ENCODE measurements at regions not wholly inside any gene's neighbourhood (a gene's known extent, or its start where the extent isn't known, plus 50 kb on each side); places are given as distances from the start of the nearest gene placed in this dataset.
A peak's percentile ranks its signal among the peaks of the same experiment; 100 is the strongest.
"Not testable (repeated sequence)": the region's sequence is repeated elsewhere in the genome, so short reads cannot be mapped to it uniquely, and the experiment has no call there.

GRCh38 chr3:106413683-106414082 is 544.9 kb upstream of the CBLB start:
- no peak for DNase-seq

DNA sequence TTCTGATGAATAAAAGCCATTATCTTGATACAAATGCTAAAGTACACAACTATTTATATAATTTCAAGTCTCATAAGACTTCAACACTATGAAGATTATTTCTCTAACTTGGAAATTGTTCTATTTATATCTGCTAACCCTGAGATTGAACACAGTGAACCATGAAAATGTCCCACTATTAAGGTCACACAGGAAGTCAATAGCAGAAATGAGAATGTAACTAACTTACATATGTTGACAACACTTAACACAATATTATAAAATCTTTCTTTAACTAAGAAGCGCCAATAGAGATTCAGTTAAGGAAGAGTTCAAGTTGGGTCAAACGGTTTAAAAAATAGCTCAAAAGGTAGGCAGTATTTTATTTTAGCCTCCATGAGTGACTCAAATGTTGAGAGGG is 551.8 kb upstream of the CBLB start:
- DNase-seq: no peak

GRCh38 chr3:106421426-106421825 is 552.6 kb upstream of the CBLB start:
- DNase-seq: no peak

- no peak for DNase-seq
These were observed 553.1 kb upstream of the CBLB start for GRCh38 chr3:106421909-106422308.

DNA sequence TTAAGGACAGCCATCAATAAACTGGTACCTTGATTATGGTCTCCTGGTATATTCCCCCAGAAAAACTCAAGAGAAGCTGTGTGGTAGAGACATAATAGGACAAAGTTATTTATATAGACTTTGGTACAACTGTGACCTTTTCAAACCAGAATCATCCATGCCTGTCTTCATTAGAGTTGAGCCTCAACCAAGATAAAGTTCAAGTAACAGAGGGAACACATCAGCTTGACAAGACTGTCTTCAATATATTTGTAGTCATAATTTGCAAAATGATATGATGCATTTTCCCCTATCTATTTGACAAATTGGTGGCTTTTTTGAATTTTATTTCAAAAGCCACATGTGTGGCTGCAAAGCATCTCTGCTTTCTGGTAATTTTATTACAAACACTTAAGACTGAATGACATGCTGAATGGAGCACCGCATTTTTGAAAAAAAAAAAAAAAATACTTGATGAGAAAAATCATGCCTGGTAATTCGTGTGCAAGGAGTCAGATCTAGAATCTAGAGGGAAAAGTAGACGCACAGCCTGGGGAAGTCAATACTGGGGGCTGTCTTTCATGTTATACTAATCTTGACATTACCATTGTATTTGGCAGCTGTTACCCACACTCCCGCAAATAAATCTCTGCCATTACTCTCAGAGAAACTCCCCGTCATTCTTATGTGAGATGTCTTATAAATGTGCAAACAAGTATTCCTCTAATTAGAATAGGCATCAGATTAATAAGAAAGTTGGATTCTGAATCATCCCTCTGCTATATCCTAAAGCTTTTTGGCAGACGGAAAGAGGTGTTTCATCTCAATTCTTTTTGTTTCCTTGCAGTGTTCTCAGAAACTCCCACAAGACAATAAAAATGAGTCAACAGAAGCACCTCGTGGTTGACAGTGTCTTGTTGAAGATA is 554.8 kb upstream of the CBLB start:
- DNase-seq: no peak

DNA sequence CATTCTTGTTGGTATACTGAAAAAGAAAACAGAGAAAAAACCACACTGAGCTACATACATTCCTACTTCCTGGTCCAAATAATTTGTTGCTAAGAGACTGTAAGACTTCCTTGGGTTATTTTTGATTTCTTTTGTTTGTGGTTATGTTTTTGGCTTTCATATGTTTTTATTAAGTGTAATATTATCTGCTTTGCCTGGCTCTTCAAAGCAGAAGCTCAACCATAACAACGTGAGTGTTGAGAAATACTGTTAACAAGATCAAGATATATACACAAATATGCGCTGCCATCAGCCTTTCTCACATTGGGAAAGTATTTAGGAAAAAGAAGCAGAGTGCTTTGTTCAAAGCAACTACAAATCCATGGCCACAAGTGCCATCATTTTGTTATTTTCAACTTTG is 556.2 kb upstream of the CBLB start:
- DNase-seq: no peak

DNA sequence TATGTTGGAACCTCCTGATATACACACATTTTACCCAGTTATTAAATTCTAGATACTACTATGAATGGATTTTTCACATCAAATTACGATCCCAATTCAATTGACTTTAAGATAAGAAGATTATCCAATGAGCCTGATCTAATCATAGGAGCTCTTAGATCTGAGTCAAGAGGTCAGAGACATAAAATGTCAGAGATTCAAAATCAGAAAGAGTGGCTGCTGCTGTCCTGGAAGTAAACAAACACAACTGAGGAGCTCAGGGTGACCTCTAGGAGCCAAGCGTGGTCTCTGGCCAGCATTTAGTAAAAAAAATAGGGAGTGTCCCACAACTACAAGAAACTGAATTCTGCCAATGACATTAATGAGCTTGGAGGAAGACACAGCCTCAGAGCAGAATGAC is 557.1 kb upstream of the CBLB start:
- no peak for DNase-seq

GRCh38 chr3:106428565-106428994 is 559.8 kb upstream of the CBLB start:
- no peak for DNase-seq

DNA sequence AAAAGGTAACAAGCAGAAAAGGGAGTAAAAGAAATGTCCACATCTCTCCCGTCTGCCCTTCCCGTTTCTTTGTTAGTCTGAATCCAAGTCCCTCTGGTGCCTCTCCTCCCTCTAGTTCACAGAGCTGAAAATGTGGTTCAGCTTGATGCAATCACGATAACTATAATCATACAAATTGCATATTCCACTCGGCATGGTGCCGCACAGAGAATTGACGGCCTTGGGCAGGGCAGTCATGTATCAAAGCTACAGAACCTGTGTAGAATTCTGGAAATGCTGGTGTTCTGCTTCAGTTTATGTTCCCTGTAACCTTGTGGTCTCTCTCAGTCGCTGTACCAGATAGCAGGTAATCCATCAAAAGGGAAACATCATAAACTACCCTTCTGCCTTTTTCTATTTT is 562.9 kb upstream of the CBLB start:
- no peak for DNase-seq

DNA sequence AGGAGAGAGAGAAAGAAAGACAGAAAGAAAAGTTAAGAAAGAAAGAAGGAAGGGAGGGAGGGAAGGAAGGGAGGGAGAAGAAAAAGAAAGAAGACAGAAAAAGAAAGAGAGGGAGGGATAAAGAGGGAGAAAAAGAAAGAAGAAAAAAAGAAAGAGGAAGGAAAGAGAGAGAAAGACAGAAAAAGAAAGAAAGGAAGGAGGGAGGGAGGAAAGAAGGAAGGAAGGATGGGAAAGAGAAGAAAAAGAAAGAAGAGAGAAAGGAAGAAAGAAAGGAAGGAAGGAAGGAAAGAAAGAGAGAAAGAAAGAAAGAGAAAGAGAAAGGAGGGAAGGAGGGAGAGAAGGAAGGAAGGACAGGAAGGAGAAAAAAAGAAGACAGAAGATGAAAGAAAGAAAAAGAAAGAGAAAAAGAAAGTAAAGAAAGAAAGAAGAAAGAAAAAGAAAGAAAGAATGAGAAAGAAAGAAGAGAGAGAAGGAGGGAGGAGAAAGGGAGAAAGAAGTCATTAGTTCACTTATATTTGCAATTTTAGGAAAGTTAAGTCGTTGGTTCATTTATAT is 567.2 kb upstream of the CBLB start:
- DNase-seq: no peak

- DNase-seq: no peak
These were observed 570.1 kb upstream of the CBLB start for GRCh38 chr3:106438887-106439286.

GRCh38 chr3:106440672-106441071 is 571.9 kb upstream of the CBLB start:
- DNase-seq: no peak

GRCh38 chr3:106446271-106446670 is 577.5 kb upstream of the CBLB start:
- DNase-seq: no peak

DNA sequence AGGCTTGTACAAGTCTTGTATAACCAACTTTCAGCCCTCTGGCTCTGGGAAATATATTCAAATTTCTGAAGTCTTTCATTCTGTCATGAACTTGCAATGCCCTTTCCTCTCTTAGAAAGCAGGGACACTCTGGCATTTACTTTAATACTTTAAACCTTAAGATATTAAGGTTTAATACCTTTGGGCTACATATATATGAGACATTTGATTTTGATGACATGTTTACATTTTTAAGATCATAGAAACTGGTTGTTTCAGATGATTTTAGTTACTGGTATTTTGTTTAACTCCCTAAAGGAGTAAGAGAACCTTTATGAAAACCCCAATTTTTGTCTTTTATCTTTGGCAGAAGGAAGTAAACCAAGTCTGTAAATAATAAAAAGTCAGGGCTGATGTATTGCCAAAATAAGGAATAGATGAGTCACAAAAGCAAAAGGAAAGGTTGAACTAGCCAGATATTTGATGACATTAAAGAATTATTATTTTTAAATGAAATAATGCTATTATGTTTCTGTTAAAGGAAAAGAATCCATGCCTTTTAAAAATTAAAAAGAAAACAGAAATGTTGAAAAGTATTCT is 579.0 kb upstream of the CBLB start:
- DNase-seq: no peak

DNA sequence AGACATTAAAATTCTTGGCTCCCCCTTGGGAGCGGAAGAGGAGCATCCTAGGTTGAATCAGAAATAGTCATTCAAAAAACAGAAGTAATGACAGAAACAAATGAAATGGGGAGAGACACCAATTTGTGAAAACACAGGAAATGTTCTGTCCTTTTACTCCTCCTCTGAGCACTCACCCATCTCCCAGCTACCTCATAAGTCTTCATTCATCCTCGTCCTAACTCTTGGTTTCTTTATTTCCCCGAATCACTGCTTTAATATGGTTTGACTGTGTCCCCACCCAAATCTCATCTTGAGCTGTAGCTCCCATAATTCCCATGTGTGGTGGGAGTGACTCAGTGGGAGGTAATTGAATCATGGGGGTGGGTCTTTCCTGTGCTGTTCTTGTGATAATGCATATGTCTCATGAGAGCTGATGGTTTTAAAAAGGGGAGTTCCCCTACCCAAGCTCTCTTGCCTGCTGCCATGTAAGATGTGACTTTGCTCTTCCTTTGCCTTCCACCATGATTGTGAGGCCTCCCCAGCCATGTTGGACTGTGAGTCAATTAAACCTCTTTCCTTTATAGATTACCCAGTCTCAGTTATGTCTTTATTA is 579.7 kb upstream of the CBLB start:
- DNase-seq: not testable (repeated sequence)

DNA sequence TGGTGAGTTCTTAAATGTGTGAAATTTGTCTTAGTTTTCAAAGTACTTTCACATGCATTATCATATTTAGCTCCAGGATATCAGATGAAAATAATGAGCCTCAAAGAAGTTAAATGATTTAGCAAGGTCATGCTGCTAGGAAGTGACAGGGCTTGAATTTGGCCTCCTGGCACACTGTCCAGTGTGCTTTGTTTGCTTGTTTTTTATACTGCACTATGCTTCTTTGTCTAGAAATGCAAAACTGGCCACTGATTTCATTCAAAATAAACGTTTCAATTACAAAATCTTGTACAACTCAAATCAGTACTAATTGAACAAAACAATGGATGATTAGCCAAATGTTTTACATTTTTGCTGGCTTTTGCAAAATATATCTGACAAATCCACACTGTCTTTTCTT is 583.3 kb upstream of the CBLB start:
- DNase-seq: no peak

- no peak for DNase-seq
These were observed 585.7 kb upstream of the CBLB start for GRCh38 chr3:106454497-106454896.

DNA sequence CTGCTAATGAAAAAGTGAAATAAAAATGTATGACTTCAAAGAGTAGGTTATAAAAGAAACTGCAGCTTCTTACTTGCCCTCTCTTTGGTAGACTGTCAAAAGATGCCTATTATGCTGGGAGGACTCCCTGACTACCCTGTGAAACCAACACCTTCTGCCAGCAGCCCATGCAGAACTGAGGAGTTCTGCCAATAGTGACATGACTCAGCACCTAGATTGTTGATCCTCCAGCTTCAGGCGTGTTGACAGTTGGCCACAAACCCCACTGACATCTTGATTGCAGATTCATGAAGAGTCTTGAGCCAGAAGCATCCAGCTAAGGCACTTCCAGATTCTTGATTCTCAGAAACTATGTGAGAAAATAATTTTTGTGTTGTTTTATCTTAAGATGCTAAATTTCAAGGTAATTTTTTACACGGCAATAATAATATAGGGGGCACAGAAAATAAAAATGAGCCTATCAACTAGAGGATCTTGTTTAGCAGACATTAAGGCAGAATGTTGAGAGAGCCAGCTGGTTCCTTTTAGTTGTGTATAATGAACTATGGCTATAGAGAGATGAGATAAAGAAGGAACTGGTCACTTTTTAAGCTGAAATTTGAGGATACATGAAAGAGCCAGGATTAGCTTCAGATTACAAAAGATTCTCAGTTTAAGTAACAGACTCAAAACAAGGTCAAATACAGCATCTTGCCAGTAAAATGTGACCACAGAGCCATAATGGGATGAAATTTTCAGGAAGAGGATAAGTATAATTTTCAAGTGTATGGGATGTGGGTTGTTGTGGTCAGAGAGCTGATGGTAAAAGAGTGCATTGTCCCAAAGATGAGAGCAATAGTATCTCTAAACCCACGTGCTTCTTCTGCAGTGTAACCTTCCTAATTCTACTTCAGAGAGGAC is 588.7 kb upstream of the CBLB start:
- peak; percentile 10 for DNase-seq

DNA sequence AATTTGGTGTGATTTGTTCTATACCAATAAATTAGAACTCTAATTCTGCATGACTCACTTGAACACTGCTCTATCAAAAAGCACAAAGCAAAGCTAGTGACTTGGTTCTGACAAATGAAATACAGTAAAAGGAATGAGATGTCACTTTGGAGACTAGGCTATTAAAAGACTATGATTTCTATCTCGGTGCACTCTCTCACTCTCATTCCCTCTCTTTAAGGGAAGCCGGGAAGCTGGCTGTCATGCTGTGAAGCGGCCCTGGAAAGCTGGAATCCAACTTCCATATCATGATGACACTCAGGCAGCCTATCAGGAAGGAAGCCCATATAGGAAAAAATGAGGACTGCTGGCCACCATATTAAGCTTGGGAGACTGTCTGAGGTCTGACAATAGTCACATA is 590.1 kb upstream of the CBLB start:
- DNase-seq: no peak

- DNase-seq: no peak
These were observed 598.1 kb upstream of the CBLB start for GRCh38 chr3:106466881-106467280.

DNA sequence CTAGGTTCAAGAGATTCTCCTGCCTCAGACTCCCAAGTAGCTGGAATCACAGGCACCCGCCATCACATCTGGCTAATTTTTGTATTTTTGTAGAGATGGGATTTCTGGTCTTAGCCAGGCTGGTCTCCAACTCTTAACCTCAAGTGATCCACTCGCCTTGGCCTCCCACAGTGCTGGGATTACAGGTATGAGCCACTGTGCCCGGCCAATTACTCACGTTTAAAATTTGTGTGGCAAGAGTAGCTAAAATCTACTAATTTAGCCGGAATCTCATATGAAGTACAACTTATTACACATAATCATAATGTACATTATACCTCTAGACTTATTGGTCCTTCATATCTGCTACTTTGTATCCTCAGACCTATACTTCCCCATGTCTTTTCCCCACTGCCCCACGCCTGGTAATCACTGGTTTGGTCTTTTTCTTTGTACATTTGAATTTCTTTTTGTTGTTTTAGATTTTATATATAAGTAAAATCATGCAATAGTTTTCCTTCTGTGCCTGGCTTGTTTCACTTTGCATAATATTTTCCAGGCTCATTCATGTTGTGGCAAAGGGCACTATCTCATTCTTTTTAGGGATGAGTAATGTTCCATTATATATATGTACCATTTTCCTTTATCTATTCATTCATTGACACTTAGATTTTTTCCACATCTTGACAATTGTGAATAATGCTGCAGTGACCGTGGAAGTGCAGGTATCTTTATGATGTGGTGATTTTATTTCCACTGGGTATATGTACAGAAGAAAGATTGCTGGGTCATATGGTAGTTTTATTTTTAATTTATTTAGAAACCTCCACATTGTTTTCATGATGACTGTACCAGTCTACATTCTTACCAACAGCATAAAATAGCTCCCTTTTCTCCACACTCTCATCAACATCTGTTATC is 605.0 kb upstream of the CBLB start:
- no peak for DNase-seq

DNA sequence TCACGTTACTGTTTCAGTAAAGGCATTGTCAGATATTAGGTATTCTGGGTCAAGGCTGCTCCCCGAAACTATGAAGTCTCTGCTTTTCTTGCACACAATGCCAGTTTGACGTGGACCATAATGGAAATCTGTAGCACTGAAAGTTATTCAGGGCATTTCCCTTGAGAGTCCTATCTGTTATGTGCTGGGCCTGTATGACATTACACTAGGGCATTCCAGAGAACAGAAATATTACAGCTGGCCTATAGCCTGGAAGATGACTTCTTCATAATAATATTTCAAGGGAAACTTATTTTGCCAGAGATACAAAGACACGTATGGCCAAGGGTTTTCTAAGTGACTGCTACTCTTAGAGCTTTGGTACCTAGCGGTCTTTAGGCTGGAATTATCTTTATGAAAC is 613.6 kb upstream of the CBLB start:
- no peak for DNase-seq

All from GOT3 (cell line).